HCT116 (cell line): ENCODE measurements at regions not wholly inside any gene's neighbourhood (a gene's known extent, or its start where the extent isn't known, plus 50 kb on each side); places are given as distances from the start of the nearest gene placed in this dataset.

ENCODE experiments used
- ATAC-seq: fragments of 200-7000 bp; cut with Tn5 transposase; 2 replicates; pipeline ENCODE4 v1.9.1; 2020; ENCODE audit warnings: mild to moderate bottlenecking, moderate library complexity
- BruUV-seq: library from RNA; stranded (reverse); fragments of 400-500 nt; replicated peaks from 2 replicates; lab custom pipeline; 2021; lab: Mats Ljungman, UMichigan
- CTCF ChIA-PET: fragments of 300-600 bp; sonication (Branson Sonifier 250); formaldehyde crosslinking; loops from one replicate; lab custom pipeline; 2021; ENCODE audit warnings: antibody characterized with exemption; lab: Charles Lee
- POLR2A ChIA-PET: fragments of 300-600, 350-600 bp; sonication (Branson Sonifier 250); formaldehyde crosslinking; loops from one replicate; lab custom pipeline; 2021; ENCODE audit warnings: antibody characterized with exemption; lab: Charles Lee
- RAD21 ChIA-PET, 2 experiments: fragments of 300-600 bp; sonication (Branson Sonifier 250); formaldehyde crosslinking; loops; one replicate each; lab custom pipeline; 2023; ENCODE audit warnings: low total read pairs in 2 of 2; ENCODE audit not compliant: uncharacterized antibody in 2 of 2, unreplicated experiment in 2 of 2, low non-redundant PET in 1 of 2; lab: Charles Lee
- DNase-seq: peaks from one replicate; pipeline ENCODE4 v3.0.0-alpha.2; 2010; ENCODE audit warnings: low read depth, low spot score
- H2AFZ ChIP-seq: fragments of 200-600 bp; shearing (Covaris generic), sonication (generic); 2 replicates; pipeline ENCODE4 v1.6.1; 2017; ENCODE audit warnings: low read depth, mixed run types, mixed read lengths, antibody characterized with exemption, low read length; ENCODE audit not compliant: poor library complexity, severe bottlenecking
- H3K27ac ChIP-seq: 2 replicates; pipeline ENCODE4 v1.5.1; 2012; ENCODE audit warnings: low read depth, low read length
- H3K27me3 ChIP-seq: fragments of 200-600 bp; sonication (generic); 2 replicates; pipeline ENCODE4 v1.6.1; 2016; ENCODE audit warnings: mixed run types, low read length, mixed read lengths; ENCODE audit not compliant: insufficient read depth
- H3K36me3 ChIP-seq, 2 experiments: fragments of 200-500 bp in 1 of 2; fragments of 200-600 bp in 1 of 2; sonication (Bioruptor generic) in 1 of 2; sonication (generic) in 1 of 2; 2 replicates each; pipeline versions ENCODE4 v1.5.1 to v1.6.1; 2014 to 2016; ENCODE audit warnings: low read length in 2 of 2, inconsistent platforms in 1 of 2, mixed read lengths in 1 of 2, mixed run types in 1 of 2; ENCODE audit not compliant: insufficient read depth in 2 of 2, control insufficient read depth in 1 of 2
- H3K4me1 ChIP-seq, 2 experiments: fragments of 200-600 bp in 1 of 2; sonication (generic) in 1 of 2; 2 replicates each; pipeline versions ENCODE4 v1.5.1 to v1.6.1; 2012 to 2017; ENCODE audit warnings: low read length in 2 of 2, inconsistent platforms in 1 of 2, mild to moderate bottlenecking in 1 of 2, mixed read lengths in 1 of 2, mixed run types in 1 of 2, moderate library complexity in 1 of 2; ENCODE audit not compliant: insufficient read depth in 2 of 2, control insufficient read depth in 1 of 2
- H3K4me2 ChIP-seq: fragments of 200-600 bp; sonication (generic); 2 replicates; pipeline ENCODE4 v1.6.1; 2017; ENCODE audit warnings: mixed run types, low read length, mixed read lengths
- H3K4me3 ChIP-seq, 2 experiments: fragments of 200-600 bp in 1 of 2; sonication (generic) in 1 of 2; replicated peaks in 1 of 2; 2 replicates each; pipeline ENCODE4 v1.5.1; 2011 to 2016; ENCODE audit warnings: low read length in 2 of 2, control low read depth in 1 of 2, low read depth in 1 of 2, mild to moderate bottlenecking in 1 of 2, mixed read lengths in 1 of 2, mixed run types in 1 of 2
- H3K79me2 ChIP-seq: fragments of 200-600 bp; sonication (generic); 2 replicates; pipeline ENCODE4 v1.6.1; 2017; ENCODE audit warnings: mild to moderate bottlenecking, mixed run types, low read length, moderate library complexity, mixed read lengths; ENCODE audit not compliant: insufficient read depth
- H3K9ac ChIP-seq: fragments of 200-600 bp; sonication (generic); 2 replicates; pipeline ENCODE4 v1.6.1; 2016; ENCODE audit warnings: low read length, mixed read lengths
- H3K9me2 ChIP-seq: fragments of 200-600 bp; sonication (generic), shearing (Covaris generic); 2 replicates; pipeline ENCODE4 v1.6.1; 2017; ENCODE audit warnings: mixed run types, mild to moderate bottlenecking, moderate library complexity; ENCODE audit not compliant: insufficient read depth
- H3K9me3 ChIP-seq, 2 experiments: fragments of 200-500 bp in 1 of 2; fragments of 200-600 bp in 1 of 2; sonication (Bioruptor generic) in 1 of 2; sonication (generic) in 1 of 2; 2 replicates each; pipeline ENCODE4 v1.6.1; 2014 to 2017; ENCODE audit warnings: low read length in 2 of 2, mixed read lengths in 2 of 2, inconsistent platforms in 1 of 2, low read depth in 1 of 2, mild to moderate bottlenecking in 1 of 2, mixed run types in 1 of 2, moderate library complexity in 1 of 2; ENCODE audit not compliant: control insufficient read depth in 1 of 2, insufficient read depth in 1 of 2
- H4K20me1 ChIP-seq: fragments of 200-600 bp; sonication (generic), shearing (Covaris generic); 2 replicates; pipeline ENCODE4 v1.6.1; 2017; ENCODE audit warnings: mixed run types, mild to moderate bottlenecking, moderate library complexity; ENCODE audit not compliant: insufficient read depth
- CBX3 ChIP-seq: IDR thresholded peaks from 2 replicates; pipeline ENCODE4 v1.6.1; 2012; ENCODE audit warnings: low read depth
- CEBPB ChIP-seq: IDR thresholded peaks from 2 replicates; pipeline ENCODE4 v1.6.1; 2012; ENCODE audit warnings: low read depth
- EGR1 ChIP-seq: IDR thresholded peaks from 2 replicates; pipeline ENCODE4 v1.6.1; 2012; ENCODE audit warnings: low read depth
- EZH2 ChIP-seq: fragments of 200-600 bp; sonication (generic); IDR thresholded peaks from 2 replicates; pipeline ENCODE4 v1.6.1; 2017; ENCODE audit warnings: antibody characterized with exemption, mixed run types
- EZH2phosphoT487 ChIP-seq: fragments of 200-600 bp; IDR thresholded peaks from 2 replicates; pipeline ENCODE4 v1.6.1; 2018; ENCODE audit warnings: antibody characterized with exemption, borderline replicate concordance
- JUND ChIP-seq: IDR thresholded peaks from 2 replicates; pipeline ENCODE4 v1.6.1; 2012
- MAX ChIP-seq: IDR thresholded peaks from 2 replicates; pipeline ENCODE4 v1.6.1; 2012
- POLR2A ChIP-seq: IDR thresholded peaks from 2 replicates; pipeline ENCODE4 v1.7.0; 2011; ENCODE audit warnings: borderline replicate concordance; ENCODE audit not compliant: insufficient read depth, insufficient read length; ENCODE audit errors: extremely low read depth
- POLR2AphosphoS5 ChIP-seq: IDR thresholded peaks from 2 replicates; pipeline ENCODE4 v1.6.1; 2011; ENCODE audit warnings: mild to moderate bottlenecking, low read depth, low read length, moderate library complexity
- RAD21 ChIP-seq: IDR thresholded peaks from 2 replicates; pipeline ENCODE4 v1.6.1; 2012; ENCODE audit warnings: low read depth, mild to moderate bottlenecking
- REST ChIP-seq: IDR thresholded peaks from 2 replicates; pipeline ENCODE4 v1.6.1; 2012; ENCODE audit warnings: low read depth
- SIN3A ChIP-seq: IDR thresholded peaks from 2 replicates; pipeline ENCODE4 v1.6.1; 2012; ENCODE audit warnings: low read depth
- SP1 ChIP-seq: IDR thresholded peaks from 2 replicates; pipeline ENCODE4 v1.6.1; 2012; ENCODE audit warnings: low read depth
- SRF ChIP-seq: IDR thresholded peaks from 2 replicates; pipeline ENCODE4 v1.6.1; 2012; ENCODE audit warnings: low read depth
- TCF7L2 ChIP-seq: IDR thresholded peaks from 2 replicates; pipeline ENCODE4 v1.7.0; 2011; ENCODE audit warnings: borderline replicate concordance, inconsistent platforms; ENCODE audit not compliant: insufficient read depth, insufficient read length; ENCODE audit errors: extremely low read depth
- YY1 ChIP-seq: IDR thresholded peaks from 2 replicates; pipeline ENCODE4 v1.6.1; 2011; ENCODE audit warnings: low read length, low read depth, moderate library complexity, mild to moderate bottlenecking; ENCODE audit not compliant: insufficient replicate concordance; ENCODE audit errors: extremely low read depth
- ZBTB33 ChIP-seq: IDR thresholded peaks from 2 replicates; pipeline ENCODE4 v1.6.1; 2011; ENCODE audit warnings: mild to moderate bottlenecking, low read length, moderate library complexity; ENCODE audit not compliant: insufficient replicate concordance; ENCODE audit errors: extremely low read depth
- ZFX ChIP-seq: fragments of 450-650 bp; IDR thresholded peaks from 2 replicates; pipeline ENCODE4 v1.6.1; 2017
- intact Hi-C: fragments of 100-400 bp; cut with micrococcal nuclease; formaldehyde crosslinking; loops from 2 replicates; pipeline ENCODE4 v1.10.0; 2022

- TF ChIP-seq SIN3A (no peak), YY1 (no peak), POLR2A (no peak)
- TF ChIP-seq, all 23 proteins: peak for 0
Measured at GRCh38 chr13:39957868-39958677, 302.6 kb downstream of the COG6 start (continued).

GRCh38 chr13:39959497-39960144 is 304.2 kb downstream of the COG6 start:
- ChIA-PET POLR2A (no interaction called here), RAD21 (no interaction called here), CTCF (no interaction called here)
- Histone ChIP-seq H4K20me1 (no peaks in the 10 kb centered on the region), H2AFZ (no peak overlapping the region), H3K79me2 (no peaks in the 10 kb centered on the region), H3K4me3 (no peak overlapping the region), H3K36me3 (no peaks in the 10 kb centered on the region), H3K9ac (no peak overlapping the region), H3K4me1 (no peaks in the 10 kb centered on the region), H3K9me3 (no peaks in the 10 kb centered on the region), H3K9me2 (no peaks in the 10 kb centered on the region), H3K27ac (no peak overlapping the region), H3K4me2 (no peak overlapping the region), H3K27me3 (0 out of 2 replicates have a peak, but pooled peaks cover 4% of the 10 kb centered on the region)
- TF ChIP-seq REST, result no peak
- TF ChIP-seq JUND, result no peak
- no peak for TF ChIP-seq CEBPB
- TF ChIP-seq ZBTB33, result no peak
- no peak for TF ChIP-seq RAD21
- no peak for TF ChIP-seq ZFX
- no peak for TF ChIP-seq EGR1
- no peak for TF ChIP-seq EZH2
- no peak for TF ChIP-seq YY1
- no peak for TF ChIP-seq SRF
- no peak for TF ChIP-seq MAX
- no peak for TF ChIP-seq SP1
- TF ChIP-seq POLR2AphosphoS5, result no peak
- TF ChIP-seq SIN3A, result no peak
- TF ChIP-seq EZH2phosphoT487, result no peak
- no peak for TF ChIP-seq CBX3
- TF ChIP-seq TCF7L2, result no peak
- DNase-seq, result no peak
- ATAC-seq, result no peak
- no TSS peak for BruUV-seq
- intact Hi-C loops, result no loop called here
